HFF-Myc (cell line): ENCODE measurements at regions not wholly inside any gene's neighbourhood (a gene's known extent, or its start where the extent isn't known, plus 50 kb on each side); places are given as distances from the start of the nearest gene placed in this dataset.

Experiments
- DNase-seq: peaks from one replicate; pipeline ENCODE4 v3.0.0-alpha.2; 2011; ENCODE audit warnings: low read depth; ENCODE audit errors: extremely low read depth
- H3K4me3 ChIP-seq: replicated peaks from 2 replicates; pipeline ENCODE4 v1.5.1; 2011; ENCODE audit warnings: low read depth, mild to moderate bottlenecking, control low read depth, low read length
- TF ChIP-seq, protein P1 (sequence below): IDR thresholded peaks from 2 replicates; pipeline ENCODE4 v1.5.1; 2012; ENCODE audit warnings: mild to moderate bottlenecking, low read depth, low read length, control low read depth; ENCODE audit errors: missing control alignments

DNA sequence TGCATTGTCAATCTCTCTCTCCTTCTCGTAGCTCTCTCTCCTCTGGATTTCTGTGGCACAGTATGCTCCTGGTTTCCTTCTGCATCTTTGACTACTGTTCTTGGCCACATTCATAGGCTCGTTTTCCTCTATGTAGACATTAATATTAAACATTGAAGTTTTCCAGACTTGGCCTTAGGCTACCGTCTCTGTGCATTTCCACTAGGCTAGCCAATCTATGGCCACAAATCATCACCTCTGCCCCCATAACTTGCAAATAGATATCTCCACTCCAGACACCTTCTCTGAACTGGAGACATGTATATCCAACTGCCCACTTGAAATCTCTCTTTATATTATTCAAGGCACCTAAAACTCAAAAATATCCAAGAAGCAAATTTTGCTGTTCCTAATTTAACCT is 768.5 kb downstream of the TSN start:
- TF ChIP-seq, protein P1, sequence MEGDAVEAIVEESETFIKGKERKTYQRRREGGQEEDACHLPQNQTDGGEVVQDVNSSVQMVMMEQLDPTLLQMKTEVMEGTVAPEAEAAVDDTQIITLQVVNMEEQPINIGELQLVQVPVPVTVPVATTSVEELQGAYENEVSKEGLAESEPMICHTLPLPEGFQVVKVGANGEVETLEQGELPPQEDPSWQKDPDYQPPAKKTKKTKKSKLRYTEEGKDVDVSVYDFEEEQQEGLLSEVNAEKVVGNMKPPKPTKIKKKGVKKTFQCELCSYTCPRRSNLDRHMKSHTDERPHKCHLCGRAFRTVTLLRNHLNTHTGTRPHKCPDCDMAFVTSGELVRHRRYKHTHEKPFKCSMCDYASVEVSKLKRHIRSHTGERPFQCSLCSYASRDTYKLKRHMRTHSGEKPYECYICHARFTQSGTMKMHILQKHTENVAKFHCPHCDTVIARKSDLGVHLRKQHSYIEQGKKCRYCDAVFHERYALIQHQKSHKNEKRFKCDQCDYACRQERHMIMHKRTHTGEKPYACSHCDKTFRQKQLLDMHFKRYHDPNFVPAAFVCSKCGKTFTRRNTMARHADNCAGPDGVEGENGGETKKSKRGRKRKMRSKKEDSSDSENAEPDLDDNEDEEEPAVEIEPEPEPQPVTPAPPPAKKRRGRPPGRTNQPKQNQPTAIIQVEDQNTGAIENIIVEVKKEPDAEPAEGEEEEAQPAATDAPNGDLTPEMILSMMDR: no peak
- DNase-seq: no peak

DNA sequence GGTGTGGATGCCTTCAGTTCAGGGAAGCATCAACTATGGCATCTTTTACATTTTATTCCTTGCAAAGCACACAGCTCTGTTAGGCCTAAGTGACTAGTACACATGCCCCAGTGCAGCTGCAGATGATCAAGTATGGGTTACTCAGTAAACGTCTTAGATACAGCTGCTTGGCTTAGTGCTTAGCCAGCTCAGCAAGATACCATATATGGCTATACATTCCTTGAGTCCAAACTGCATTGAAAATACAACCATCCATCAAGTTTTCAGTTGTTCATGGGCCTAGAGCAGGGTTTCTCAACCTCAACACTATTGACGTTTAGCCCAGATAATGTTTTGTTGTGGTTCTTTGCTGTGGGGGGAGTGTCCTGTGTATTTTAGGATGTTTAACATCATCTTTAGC is 769.9 kb downstream of the TSN start:
- DNase-seq: no peak
- TF ChIP-seq, protein P1: no peak
- H3K4me3 ChIP-seq: no peak overlapping the region

More for the DNA sequence above, 768.5 kb downstream of the TSN start:
- H3K4me3 ChIP-seq: no peak overlapping the region

DNA sequence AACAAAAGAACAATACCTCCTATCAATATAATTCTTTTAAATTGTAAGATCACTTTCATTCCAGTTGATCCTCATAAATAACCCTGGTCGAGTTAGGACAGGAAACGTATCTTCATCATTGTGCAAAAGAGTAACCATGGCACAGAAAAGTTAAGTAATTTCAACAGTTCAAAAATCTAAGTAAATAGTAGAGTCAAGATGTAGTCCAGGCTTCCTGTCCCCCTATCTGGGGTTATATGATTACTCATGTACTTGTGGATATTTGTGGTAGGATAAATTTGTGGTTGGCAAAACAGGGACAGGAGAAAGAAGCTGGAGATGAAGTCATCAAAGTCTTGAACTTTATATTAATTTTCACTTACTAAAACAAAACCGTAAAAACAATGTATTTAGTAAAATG is 772.6 kb downstream of the TSN start:
- DNase-seq: no peak
- H3K4me3 ChIP-seq: no peak overlapping the region
- TF ChIP-seq, protein P1: no peak

- no peak for DNase-seq
- TF ChIP-seq, protein P1: no peak
- H3K4me3 ChIP-seq: no peak overlapping the region
Measured at GRCh38 chr2:122528958-122529705, 773.7 kb downstream of the TSN start.

DNA sequence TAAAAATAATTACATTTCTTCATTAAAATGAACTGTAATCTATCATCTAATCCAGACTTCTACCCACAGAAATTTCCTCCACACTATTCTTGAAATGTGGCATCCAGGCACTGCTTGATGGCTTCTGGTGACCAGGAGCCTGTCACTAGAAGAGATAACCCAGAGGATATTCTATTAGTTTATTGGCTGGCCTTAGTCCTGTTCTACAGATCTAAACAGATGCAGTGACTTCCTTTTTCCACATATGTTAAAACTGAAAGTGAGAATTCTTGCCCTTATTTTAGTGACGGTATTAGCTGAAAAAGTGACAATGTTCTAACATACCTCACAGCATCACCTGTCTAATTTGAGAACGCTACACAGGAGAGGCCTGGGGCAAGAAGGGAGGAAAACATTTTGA is 775.4 kb downstream of the TSN start:
- TF ChIP-seq, protein P1: no peak
- no peak for DNase-seq
- no peak overlapping the region for H3K4me3 ChIP-seq

GRCh38 chr2:122531290-122532071 is 776.0 kb downstream of the TSN start:
- DNase-seq: no peak
- TF ChIP-seq, protein P1: peak; percentile 8
- no peak overlapping the region for H3K4me3 ChIP-seq
